ENCODE measurements at regions not wholly inside any gene's neighbourhood (a gene's known extent, or its start where the extent isn't known, plus 50 kb on each side); places are given as distances from the start of the nearest gene placed in this dataset.

- TF ChIP-seq CTCF (IDR thresholded peaks at IDR 0.05) (no peak), POLR2AphosphoS5 (IDR thresholded peaks at IDR 0.05) (no peak), POLR2A (IDR thresholded peaks at IDR 0.05) (no peak), EP300 (IDR thresholded peaks at IDR 0.05) (no peak)
Measured at GRCh38 chr22:22995166-22995565, 75.2 kb upstream of the GNAZ start.

Data from upper lobe of left lung (tissue), 4 donors.